Natural killer cell (primary cell): ENCODE measurements at regions not wholly inside any gene's neighbourhood (a gene's known extent, or its start where the extent isn't known, plus 50 kb on each side); places are given as distances from the start of the nearest gene placed in this dataset.

ENCODE experiments used
- ATAC-seq, 3 donors: fragments of 150-1000 bp in 2 of 3; fragments of 200-7000 bp in 1 of 3; cut with Tn5 transposase; 1 replicate in 1 of 3; 2 replicates in 2 of 3; pipeline ENCODE4 v1.10.0; 2021; ENCODE audit warnings: mild to moderate bottlenecking in 2 of 3, moderate library complexity in 2 of 3
- DNase-seq, 2 donors: peaks; one replicate each; pipeline versions ENCODE4 v3.0.0 to v3.0.0-alpha.2; 2013 to 2021; ENCODE audit warnings: mixed read lengths in 1 of 2
- H3K27ac ChIP-seq: one replicate; pipeline ENCODE4 v1.5.1; 2013; ENCODE audit warnings: mild to moderate bottlenecking, low read length
- H3K27me3 ChIP-seq: one replicate; pipeline ENCODE4 v1.6.1; 2013; ENCODE audit warnings: low read length; ENCODE audit not compliant: control insufficient read depth, insufficient read depth
- H3K36me3 ChIP-seq: one replicate; pipeline ENCODE4 v1.6.1; 2013; ENCODE audit warnings: low read length; ENCODE audit not compliant: control insufficient read depth, insufficient read depth
- H3K4me1 ChIP-seq: one replicate; pipeline ENCODE4 v1.6.1; 2013; ENCODE audit warnings: low read length; ENCODE audit not compliant: control insufficient read depth, insufficient read depth
- H3K4me3 ChIP-seq: one replicate; pipeline ENCODE4 v1.5.1; 2013; ENCODE audit warnings: low read length
- H3K9me3 ChIP-seq: one replicate; pipeline ENCODE4 v1.6.1; 2013; ENCODE audit warnings: low read length; ENCODE audit not compliant: control insufficient read depth, insufficient read depth
- H3K27ac Mint-ChIP-seq, 2 donors: one replicate each; pipeline ENCODE4 v1.8.0; 2022; ENCODE audit warnings: mild to moderate bottlenecking in 2 of 2, mixed read lengths in 2 of 2, moderate library complexity in 1 of 2
- H3K27me3 Mint-ChIP-seq, 2 donors: one replicate each; pipeline ENCODE4 v1.8.0; 2022; ENCODE audit warnings: low read depth in 2 of 2, mixed read lengths in 2 of 2
- H3K36me3 Mint-ChIP-seq: one replicate; pipeline ENCODE4 v1.8.0; 2022; ENCODE audit warnings: mixed read lengths
- H3K4me1 Mint-ChIP-seq, 2 donors: one replicate each; pipeline ENCODE4 v1.8.0; 2022; ENCODE audit warnings: mixed read lengths in 2 of 2
- H3K4me3 Mint-ChIP-seq: one replicate; pipeline ENCODE4 v1.8.0; 2022; ENCODE audit warnings: mild to moderate bottlenecking, moderate library complexity, mixed read lengths
- H3K9me3 Mint-ChIP-seq, 2 donors: one replicate each; pipeline ENCODE4 v1.8.0; 2022; ENCODE audit warnings: mixed read lengths in 2 of 2
- CTCF ChIP-seq: fragments of 200-600 bp; IDR thresholded peaks from one replicate; pipeline ENCODE4 v1.8.0; 2022; ENCODE audit warnings: antibody characterized with exemption
- WGBS: methylation state at CpG from one replicate; pipeline ENCODE4 v1.1.7; 2013; ENCODE audit warnings: missing lambda C conversion rate; ENCODE audit not compliant: insufficient coverage; 5-methylcytosine and 5-hydroxymethylcytosine counted together
- intact Hi-C: fragments of 100-400 bp; cut with micrococcal nuclease; formaldehyde crosslinking; loops from one replicate; pipeline ENCODE4 v1.14.2; 2022

GRCh38 chr19:34305221-34306083 is 51.1 kb downstream of the GARRE1 start:
- ATAC-seq (no peak), DNase-seq (no peak)
- Histone ChIP-seq H3K4me1 (peaks cover 14% of the 10 kb centered on the region), H3K36me3 (peaks cover 4% of the 10 kb centered on the region), H3K27me3 (no peaks in the 10 kb centered on the region), H3K27ac (no peak overlapping the region), H3K9me3 (no peaks in the 10 kb centered on the region), H3K4me3 (no peak overlapping the region)
- Mint-ChIP-seq H3K27ac (peak overlapping the region; percentile 11 to 77), H3K27me3 (no peaks in the 10 kb centered on the region), H3K4me1 (peaks cover 24 to 31% of the 10 kb centered on the region in 2 donors), H3K36me3 (no peaks in the 10 kb centered on the region), H3K4me3 (no peak overlapping the region), H3K9me3 (no peaks in the 10 kb centered on the region)
- 91% methylated on average over 10 of the region's 10 CpGs for WGBS
- no peak for TF ChIP-seq CTCF
- intact Hi-C loops, result no loop called here

- Histone ChIP-seq H3K27ac (no peak overlapping the region), H3K27me3 (no peaks in the 10 kb centered on the region), H3K9me3 (no peaks in the 10 kb centered on the region), H3K4me1 (peaks cover 18% of the 10 kb centered on the region), H3K4me3 (no peak overlapping the region), H3K36me3 (peaks cover 4% of the 10 kb centered on the region)
- H3K9me3 Mint-ChIP-seq, result no peaks in the 10 kb centered on the region
- no peak for DNase-seq
- intact Hi-C loops, result no loop called here
- H3K4me3 Mint-ChIP-seq, result no peak overlapping the region
- 73% methylated on average over 2 of the region's 2 CpGs for WGBS
- no peaks in the 10 kb centered on the region for H3K27me3 Mint-ChIP-seq
- no peak for TF ChIP-seq CTCF
- peaks cover 26 to 39% of the 10 kb centered on the region in 2 donors for H3K4me1 Mint-ChIP-seq
- ATAC-seq, result no peak
- peak overlapping the region; percentile 58 to 77 for H3K27ac Mint-ChIP-seq
- no peaks in the 10 kb centered on the region for H3K36me3 Mint-ChIP-seq
Measured at GRCh38 chr19:34306213-34306661, 51.9 kb downstream of the GARRE1 start.

GRCh38 chr19:34306824-34307223 is 52.5 kb downstream of the GARRE1 start:
- Mint-ChIP-seq H3K4me1 (peaks cover 26 to 44% of the 10 kb centered on the region in 2 donors), H3K27ac (peak overlapping the region; percentile 58 to 77), H3K4me3 (no peak overlapping the region), H3K36me3 (no peaks in the 10 kb centered on the region), H3K9me3 (no peaks in the 10 kb centered on the region), H3K27me3 (no peaks in the 10 kb centered on the region)
- Histone ChIP-seq H3K4me3 (no peak overlapping the region), H3K4me1 (peaks cover 18% of the 10 kb centered on the region), H3K27me3 (no peaks in the 10 kb centered on the region), H3K9me3 (no peaks in the 10 kb centered on the region), H3K36me3 (peaks cover 4% of the 10 kb centered on the region), H3K27ac (no peak overlapping the region)
- DNase-seq (no peak), ATAC-seq (no peak)
- no peak for TF ChIP-seq CTCF
- intact Hi-C loops, result no loop called here
- 88% methylated on average over 6 of the region's 6 CpGs for WGBS
